Neutrophil (primary cell): ENCODE measurements at regions not wholly inside any gene's neighbourhood (a gene's known extent, or its start where the extent isn't known, plus 50 kb on each side); places are given as distances from the start of the nearest gene placed in this dataset.

Experiments
- H3K27ac ChIP-seq: fragments of 200-600 bp; sonication (generic); 2 replicates; pipeline ENCODE4 v1.5.1; 2016; ENCODE audit warnings: mild to moderate bottlenecking, moderate library complexity
- H3K27me3 ChIP-seq: fragments of 200-600 bp; sonication (generic); 2 replicates; pipeline ENCODE4 v1.6.0; 2016; ENCODE audit warnings: mild to moderate bottlenecking
- H3K36me3 ChIP-seq: fragments of 200-600 bp; sonication (generic); 2 replicates; pipeline ENCODE4 v1.5.1; 2017
- H3K4me1 ChIP-seq, 2 experiments: fragments of 200-600 bp in 1 of 2; sonication (generic) in 1 of 2; 1 replicate in 1 of 2; 2 replicates in 1 of 2; pipeline versions ENCODE4 v1.5.1 to v1.6.1; 2013 to 2016; ENCODE audit warnings: low read depth in 1 of 2, low read length in 1 of 2, mild to moderate bottlenecking in 1 of 2, moderate library complexity in 1 of 2; ENCODE audit not compliant: control insufficient read depth in 1 of 2, insufficient read depth in 1 of 2
- H3K4me3 ChIP-seq, 2 experiments: fragments of 200-600 bp in 1 of 2; sonication (generic) in 1 of 2; 1 replicate in 1 of 2; 2 replicates in 1 of 2; pipeline ENCODE4 v1.5.1; 2013 to 2016; ENCODE audit warnings: low read depth in 1 of 2, low read length in 1 of 2, mild to moderate bottlenecking in 1 of 2, moderate library complexity in 1 of 2
- H3K9me3 ChIP-seq: fragments of 200-600 bp; sonication (generic); 2 replicates; pipeline ENCODE4 v1.5.1; 2016
- CTCF ChIP-seq: fragments of 200-600 bp; sonication (generic); IDR thresholded peaks from 2 replicates; pipeline ENCODE4 v1.5.1; 2016; ENCODE audit warnings: antibody characterized with exemption

GRCh38 chr7:1293950-1294411, 61.3 kb downstream of the UNCX start:
- H3K27ac ChIP-seq: no peak overlapping the region
- H3K27me3 ChIP-seq: peaks cover 90% of the 10 kb centered on the region
- no peaks in the 10 kb centered on the region for H3K4me1 ChIP-seq
- no peaks in the 10 kb centered on the region for H3K36me3 ChIP-seq
- no peak overlapping the region for H3K4me3 ChIP-seq
- no peak for TF ChIP-seq CTCF
- H3K9me3 ChIP-seq: no peaks in the 10 kb centered on the region

- Histone ChIP-seq H3K4me3 (no peak overlapping the region), H3K4me1 (no peaks in the 10 kb centered on the region), H3K9me3 (no peaks in the 10 kb centered on the region), H3K27ac (no peak overlapping the region), H3K36me3 (no peaks in the 10 kb centered on the region), H3K27me3 (peaks cover 77% of the 10 kb centered on the region)
- TF ChIP-seq CTCF: no peak
These were observed 63.2 kb downstream of the UNCX start for GRCh38 chr7:1295776-1296355.

GRCh38 chr7:1296356-1296981, 63.8 kb downstream of the UNCX start:
- no peaks in the 10 kb centered on the region for H3K36me3 ChIP-seq
- H3K27me3 ChIP-seq: peaks cover 73% of the 10 kb centered on the region
- no peaks in the 10 kb centered on the region for H3K4me1 ChIP-seq
- H3K27ac ChIP-seq: no peak overlapping the region
- no peaks in the 10 kb centered on the region for H3K9me3 ChIP-seq
- no peak for TF ChIP-seq CTCF
- H3K4me3 ChIP-seq: no peak overlapping the region

GRCh38 chr7:1297017-1297960, 64.6 kb downstream of the UNCX start:
- Histone ChIP-seq H3K4me3 (no peak overlapping the region), H3K4me1 (no peaks in the 10 kb centered on the region), H3K27me3 (peaks cover 71% of the 10 kb centered on the region), H3K36me3 (no peaks in the 10 kb centered on the region), H3K9me3 (no peaks in the 10 kb centered on the region), H3K27ac (no peak overlapping the region)
- no peak for TF ChIP-seq CTCF

GRCh38 chr7:1298051-1298930, 65.6 kb downstream of the UNCX start:
- H3K4me3 ChIP-seq: no peak overlapping the region
- H3K27ac ChIP-seq: no peak overlapping the region
- H3K36me3 ChIP-seq: no peaks in the 10 kb centered on the region
- peaks cover 61% of the 10 kb centered on the region for H3K27me3 ChIP-seq
- H3K4me1 ChIP-seq: no peaks in the 10 kb centered on the region
- no peaks in the 10 kb centered on the region for H3K9me3 ChIP-seq
- TF ChIP-seq CTCF: no peak
